Dendritic cell treated with granulocyte-macrophage colony-stimulating factor and Interleukin-4, amounts not matched to agents 40 ng/mL and 50 ng/mL, for 4 days (primary cell): ENCODE measurements at regions not wholly inside any gene's neighbourhood (a gene's known extent, or its start where the extent isn't known, plus 50 kb on each side); places are given as distances from the start of the nearest gene placed in this dataset.

Experiments used
- H3K27ac Mint-ChIP-seq: one replicate; pipeline ENCODE4 v1.8.0; 2022; ENCODE audit warnings: mild to moderate bottlenecking, mixed read lengths
- H3K27me3 Mint-ChIP-seq: one replicate; pipeline ENCODE4 v1.8.0; 2022; ENCODE audit warnings: mild to moderate bottlenecking, mixed read lengths
- H3K36me3 Mint-ChIP-seq: one replicate; pipeline ENCODE4 v1.8.0; 2022; ENCODE audit warnings: low read depth, mixed read lengths
- H3K4me1 Mint-ChIP-seq: one replicate; pipeline ENCODE4 v1.8.0; 2022; ENCODE audit warnings: low read depth, mixed read lengths
- H3K4me3 Mint-ChIP-seq: one replicate; pipeline ENCODE4 v1.8.0; 2022; ENCODE audit warnings: mild to moderate bottlenecking, moderate library complexity, mixed read lengths
- H3K9me3 Mint-ChIP-seq: one replicate; pipeline ENCODE4 v1.8.0; 2022; ENCODE audit warnings: mixed read lengths
- intact Hi-C: fragments of 100-400 bp; cut with micrococcal nuclease; formaldehyde crosslinking; loops from one replicate; pipeline ENCODE4 v1.15.0; 2022

DNA sequence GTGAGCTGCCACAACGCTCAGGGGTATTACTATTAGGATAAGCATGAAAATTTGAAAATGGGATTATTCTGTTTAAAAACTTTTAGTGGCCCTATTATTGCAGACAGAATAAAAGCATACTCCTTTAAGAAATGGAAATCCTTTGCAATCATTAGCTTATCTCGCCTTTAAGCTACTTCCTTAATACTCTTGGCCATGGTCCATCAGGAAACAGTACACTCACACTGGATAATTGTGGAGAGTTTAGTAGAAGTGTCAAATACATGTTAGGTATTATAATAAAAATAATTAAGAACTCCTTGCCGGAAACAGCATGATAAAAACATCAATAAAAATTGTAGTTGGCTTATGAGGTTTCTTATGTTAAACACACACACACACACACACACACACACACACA is 100.4 kb upstream of the PPFIA2 start:
- H3K27ac Mint-ChIP-seq, result no peak overlapping the region
- no peaks in the 10 kb centered on the region for H3K4me1 Mint-ChIP-seq
- intact Hi-C loops, result no loop called here
- no peak overlapping the region for H3K4me3 Mint-ChIP-seq
- no peaks in the 10 kb centered on the region for H3K36me3 Mint-ChIP-seq
- H3K9me3 Mint-ChIP-seq, result no peaks in the 10 kb centered on the region
- H3K27me3 Mint-ChIP-seq, result peaks cover 4% of the 10 kb centered on the region

DNA sequence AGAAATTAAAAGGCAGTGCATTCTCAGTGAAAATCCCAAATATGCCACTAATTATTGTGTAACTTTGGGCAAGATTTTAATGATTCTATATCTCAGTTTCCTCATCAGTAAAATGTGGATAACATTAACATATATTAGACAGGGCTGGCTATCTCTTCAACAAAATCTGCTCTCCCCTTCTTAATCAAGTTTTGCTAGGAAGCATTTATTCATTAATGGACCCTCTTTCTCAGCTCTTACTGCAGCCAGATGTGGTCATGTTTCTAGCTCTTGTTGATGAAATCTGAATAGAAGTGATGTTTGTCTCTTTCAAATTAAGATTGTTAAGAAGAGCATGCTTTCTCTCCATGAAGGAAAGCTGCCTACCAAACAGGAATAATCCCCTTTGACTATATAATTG is 84.4 kb upstream of the PPFIA2 start:
- no peaks in the 10 kb centered on the region for H3K36me3 Mint-ChIP-seq

DNA sequence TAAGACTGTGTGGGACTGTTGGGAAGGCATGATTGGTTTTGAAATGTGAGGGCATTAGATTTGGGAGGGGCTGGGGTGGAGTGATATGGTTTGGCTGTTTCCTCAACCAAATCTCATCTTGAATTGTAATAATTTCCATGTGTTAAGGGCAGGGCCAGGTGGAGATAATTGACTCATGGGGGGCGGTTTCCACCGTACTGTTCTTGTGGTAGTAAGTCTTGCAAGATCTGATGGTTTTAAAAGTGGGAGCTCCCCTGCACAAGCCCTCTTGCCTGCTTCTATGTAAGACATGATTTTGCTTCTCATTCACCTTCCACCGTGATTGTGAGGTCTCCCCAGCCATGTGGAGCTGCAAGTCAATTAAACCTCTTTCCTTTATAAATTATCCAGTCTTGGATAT is 76.6 kb upstream of the PPFIA2 start:
- no peaks in the 10 kb centered on the region for H3K36me3 Mint-ChIP-seq
- H3K27me3 Mint-ChIP-seq, result peaks cover 2% of the 10 kb centered on the region
- no peak overlapping the region for H3K4me3 Mint-ChIP-seq
- H3K4me1 Mint-ChIP-seq, result no peaks in the 10 kb centered on the region
- intact Hi-C loops, result no loop called here
- H3K9me3 Mint-ChIP-seq, result no peaks in the 10 kb centered on the region
- H3K27ac Mint-ChIP-seq, result no peak overlapping the region

More for the DNA sequence above, 84.4 kb upstream of the PPFIA2 start:
- H3K4me1 Mint-ChIP-seq, result no peaks in the 10 kb centered on the region
- no peaks in the 10 kb centered on the region for H3K9me3 Mint-ChIP-seq
- H3K27ac Mint-ChIP-seq, result no peak overlapping the region
- no peak overlapping the region for H3K4me3 Mint-ChIP-seq
- intact Hi-C loops, result no loop called here
- H3K27me3 Mint-ChIP-seq, result peaks cover 2% of the 10 kb centered on the region

DNA sequence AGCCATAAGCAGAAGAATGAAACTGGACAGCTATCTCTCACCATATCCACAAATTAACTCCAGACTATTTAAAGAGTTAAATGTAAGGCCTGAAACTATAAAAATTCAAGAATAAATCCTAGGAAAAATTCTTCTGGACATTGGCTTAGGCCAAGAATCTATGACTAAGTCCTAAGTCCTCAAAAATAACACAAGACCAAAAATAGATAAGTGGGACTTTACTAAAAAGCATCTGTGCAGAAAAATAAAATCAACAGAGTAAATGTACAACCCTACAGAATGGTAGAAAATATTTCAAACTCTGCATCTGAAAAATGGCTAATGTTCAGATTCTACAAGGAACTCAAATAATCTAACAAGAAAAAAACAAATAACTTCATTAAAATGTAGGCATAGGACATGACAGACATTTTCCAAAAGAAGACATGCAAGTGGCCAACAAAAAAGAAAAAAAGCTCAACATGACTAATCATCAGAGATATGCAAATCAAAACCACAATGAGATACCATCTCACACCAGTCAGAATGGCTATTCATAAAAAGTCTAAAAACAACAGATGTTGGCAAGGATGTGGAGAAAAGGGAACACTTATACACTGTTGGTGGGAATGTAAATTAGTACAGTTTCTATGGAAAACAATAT is 61.0 kb upstream of the PPFIA2 start:
- intact Hi-C loops, result no loop called here
- Mint-ChIP-seq H3K9me3 (peaks cover 2% of the 10 kb centered on the region), H3K4me1 (no peaks in the 10 kb centered on the region), H3K27ac (no peak overlapping the region), H3K36me3 (no peaks in the 10 kb centered on the region), H3K27me3 (peaks cover 39% of the 10 kb centered on the region), H3K4me3 (no peak overlapping the region)

DNA sequence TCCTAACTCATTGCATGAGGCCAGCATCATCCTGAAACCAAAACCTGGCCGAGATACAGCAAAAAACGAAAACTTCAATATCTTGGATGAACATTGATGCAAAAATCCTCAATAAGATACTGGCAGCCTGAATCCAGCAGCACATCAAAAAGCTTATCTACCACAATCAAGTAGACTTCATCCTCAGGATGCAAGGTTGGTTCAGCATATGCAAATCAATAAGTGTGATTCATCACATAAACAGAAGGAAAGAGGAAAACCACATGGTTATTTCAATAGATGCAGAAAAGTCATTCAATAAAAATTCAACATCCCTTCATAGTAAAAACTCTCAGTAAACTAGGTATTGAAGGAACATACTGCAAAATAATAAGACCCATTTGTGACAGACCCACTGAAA is 56.5 kb upstream of the PPFIA2 start:
- no peak overlapping the region for H3K27ac Mint-ChIP-seq
- peaks cover 14% of the 10 kb centered on the region for H3K9me3 Mint-ChIP-seq
- intact Hi-C loops, result no loop called here
- H3K4me3 Mint-ChIP-seq, result no peak overlapping the region
- H3K36me3 Mint-ChIP-seq, result no peaks in the 10 kb centered on the region
- peaks cover 10% of the 10 kb centered on the region for H3K4me1 Mint-ChIP-seq
- peaks cover 76% of the 10 kb centered on the region for H3K27me3 Mint-ChIP-seq

DNA sequence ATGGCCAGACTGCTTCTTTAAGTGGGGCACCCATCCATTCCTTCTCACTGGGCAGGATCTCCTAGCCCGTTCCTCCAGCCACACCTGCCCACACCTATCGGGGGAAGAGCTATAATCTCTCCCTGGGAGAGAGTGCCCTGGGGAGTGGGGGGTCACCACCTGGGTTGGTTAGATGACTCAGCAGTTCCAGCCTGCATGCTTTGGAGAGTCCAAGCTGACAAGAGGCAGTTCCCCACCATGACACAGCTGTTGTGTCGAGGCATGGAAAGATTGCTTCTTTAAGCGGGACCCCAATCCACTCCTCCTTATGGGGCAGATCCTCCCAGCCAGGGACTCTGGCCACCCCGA is 52.6 kb upstream of the PPFIA2 start:
- H3K36me3 Mint-ChIP-seq, result no peaks in the 10 kb centered on the region
- intact Hi-C loops, result no loop called here
- peaks cover 14% of the 10 kb centered on the region for H3K9me3 Mint-ChIP-seq

DNA sequence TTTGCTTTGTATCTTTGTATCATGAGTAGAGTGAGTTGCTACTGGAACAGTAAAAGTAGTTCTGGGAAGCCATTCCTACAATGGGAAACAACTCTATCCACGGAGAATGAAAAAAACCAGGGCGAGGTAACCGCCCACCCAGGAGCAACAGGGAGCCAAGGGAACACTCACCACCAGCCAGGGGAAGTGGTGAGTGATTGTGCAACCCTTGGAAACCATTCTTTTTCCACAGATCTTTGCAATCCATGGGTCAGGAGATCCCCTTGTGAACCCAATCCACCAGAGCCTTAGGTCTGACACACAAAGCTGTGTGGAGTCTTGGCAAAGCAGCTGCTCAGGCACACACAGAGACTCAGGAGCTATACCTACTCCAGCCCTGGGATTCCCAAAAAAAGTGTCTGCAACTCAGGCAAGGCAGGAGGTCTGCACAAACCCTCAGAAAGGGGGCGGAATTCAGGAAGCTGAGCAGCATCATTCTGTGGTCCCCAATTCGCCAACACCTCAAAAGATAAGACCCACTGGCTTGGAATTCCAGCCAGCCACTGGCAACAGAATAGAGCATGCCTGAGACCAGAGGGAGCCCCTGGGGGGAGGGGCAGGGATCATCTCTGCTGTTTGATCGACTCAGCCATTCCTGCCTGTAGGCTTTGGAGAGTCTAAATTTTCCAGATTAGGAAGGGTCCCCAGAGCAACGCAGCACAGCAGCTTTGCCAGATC is 52.1 kb upstream of the PPFIA2 start:
- peaks cover 10% of the 10 kb centered on the region for H3K4me1 Mint-ChIP-seq
- H3K27me3 Mint-ChIP-seq, result peaks cover 71% of the 10 kb centered on the region
- H3K4me3 Mint-ChIP-seq, result no peak overlapping the region
- H3K36me3 Mint-ChIP-seq, result no peaks in the 10 kb centered on the region
- intact Hi-C loops, result no loop called here
- peaks cover 14% of the 10 kb centered on the region for H3K9me3 Mint-ChIP-seq
- no peak overlapping the region for H3K27ac Mint-ChIP-seq

More for the DNA sequence above, 52.6 kb upstream of the PPFIA2 start:
- Mint-ChIP-seq H3K27me3 (peaks cover 69% of the 10 kb centered on the region), H3K4me3 (no peak overlapping the region), H3K4me1 (peaks cover 10% of the 10 kb centered on the region), H3K27ac (no peak overlapping the region)

DNA sequence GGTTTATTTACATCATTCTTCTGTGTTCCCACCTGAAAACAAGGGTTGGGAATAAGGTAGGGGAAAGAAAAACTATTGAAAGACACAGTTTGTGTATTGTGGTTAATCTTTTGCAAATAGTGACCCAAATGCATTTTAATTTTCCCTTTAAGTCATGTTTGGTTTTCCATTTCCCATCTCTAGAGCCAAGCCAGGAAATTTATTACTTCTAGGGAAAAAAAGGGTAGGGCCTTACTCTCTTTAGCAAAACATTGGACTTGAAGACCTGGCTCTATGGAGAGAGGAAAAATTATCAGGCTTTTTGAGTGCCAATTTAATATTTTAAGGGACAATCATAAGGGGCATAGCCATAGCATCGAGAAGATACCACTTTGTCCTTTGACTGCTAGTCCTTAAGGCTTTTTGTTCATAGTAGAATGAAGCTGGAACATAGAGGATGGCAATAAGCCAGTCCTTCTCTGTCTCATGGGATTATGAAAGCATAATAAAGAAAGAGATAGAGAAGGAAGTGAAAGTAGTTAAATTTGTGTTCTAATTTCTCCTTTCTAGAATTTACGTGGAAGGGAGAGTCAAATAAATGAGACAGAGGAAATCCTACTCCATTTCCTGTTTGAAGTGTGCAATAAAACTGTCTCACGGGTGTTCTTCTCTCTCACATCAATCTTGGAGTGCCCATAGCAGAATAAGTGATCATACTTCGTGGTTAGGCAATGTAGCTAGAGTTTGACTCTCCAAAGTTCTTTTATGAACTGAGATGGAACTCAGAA is 50.9 kb upstream of the PPFIA2 start:
- Mint-ChIP-seq H3K36me3 (no peaks in the 10 kb centered on the region), H3K4me1 (peaks cover 10% of the 10 kb centered on the region), H3K4me3 (no peak overlapping the region), H3K27me3 (peaks cover 66% of the 10 kb centered on the region), H3K9me3 (peaks cover 11% of the 10 kb centered on the region), H3K27ac (no peak overlapping the region)
- intact Hi-C loops, result loop anchor here (10.0 kb wide), 1 partner anchor 165 kb away; no protein-coding TSS in a partner anchor

DNA sequence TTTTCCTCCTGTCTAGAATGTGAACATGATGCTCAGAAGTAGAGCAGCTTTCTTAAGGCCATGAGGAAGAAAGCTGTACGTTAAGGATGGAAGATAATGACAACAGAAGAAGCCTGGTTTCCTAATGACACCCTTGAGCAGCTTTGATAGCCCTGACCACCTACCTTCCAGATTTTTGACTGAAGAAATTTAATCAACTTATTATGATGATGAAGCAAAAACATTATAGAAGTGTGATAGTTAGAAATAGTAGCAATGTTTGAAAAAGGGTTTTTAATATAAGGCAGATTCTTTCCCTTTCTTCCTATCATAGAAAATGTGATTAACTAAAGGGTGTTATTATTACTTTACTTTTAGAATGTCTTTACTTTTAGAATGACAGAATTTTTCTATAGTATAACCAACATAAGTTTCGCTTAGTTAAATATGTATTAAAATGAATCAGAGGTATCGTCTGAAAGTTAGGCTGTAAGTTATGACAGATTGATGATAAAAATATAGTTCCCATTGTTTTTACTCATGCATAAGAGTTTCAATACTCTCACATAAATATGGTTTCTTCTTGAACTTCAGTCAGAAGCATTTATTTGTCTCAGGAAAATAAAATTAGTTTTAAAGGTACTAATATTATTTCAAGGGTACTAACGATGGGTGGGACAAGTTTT is 50.1 kb upstream of the PPFIA2 start:
- peaks cover 4% of the 10 kb centered on the region for H3K9me3 Mint-ChIP-seq
- no peak overlapping the region for H3K27ac Mint-ChIP-seq
- intact Hi-C loops, result loop anchor here (10.0 kb wide), 1 partner anchor 166 kb away; no protein-coding TSS in a partner anchor
- H3K27me3 Mint-ChIP-seq, result peaks cover 63% of the 10 kb centered on the region
- H3K4me3 Mint-ChIP-seq, result no peak overlapping the region
- no peaks in the 10 kb centered on the region for H3K36me3 Mint-ChIP-seq
- H3K4me1 Mint-ChIP-seq, result peaks cover 10% of the 10 kb centered on the region
